ENCODE measurements at regions not wholly inside any gene's neighbourhood (a gene's known extent, or its start where the extent isn't known, plus 50 kb on each side); places are given as distances from the start of the nearest gene placed in this dataset.

GRCh38 chr6:66522864-66523263, 815.8 kb upstream of the EYS start (continued):
- TF ChIP-seq ZBTB40 (IDR thresholded peaks at IDR 0.05) (no peak), ZBTB40 (CRISPR knock-in tag; IDR thresholded peaks at IDR 0.05) (no peak), SIN3B (IDR thresholded peaks at IDR 0.05; ENCODE audit: low read depth) (no peak), IFI16 (CRISPR knock-in tag; IDR thresholded peaks at IDR 0.05) (no peak), ZHX1 (conservative IDR thresholded peaks at IDR 0.05; ENCODE audit: low read length) (no peak), MLLT1 (IDR thresholded peaks at IDR 0.05) (no peak), FOXA1 (IDR thresholded peaks at IDR 0.05; ENCODE audit: borderline replicate concordance) (no peak)

Measured in K562 (cell line).